HG02840 (cell line): ENCODE measurements at regions not wholly inside any gene's neighbourhood (a gene's known extent, or its start where the extent isn't known, plus 50 kb on each side); places are given as distances from the start of the nearest gene placed in this dataset.
"Not testable (repeated sequence)": the region's sequence is repeated elsewhere in the genome, so short reads cannot be mapped to it uniquely, and the experiment has no call there.

Experiments used
- ATAC-seq: cut with Tn5 transposase; IDR thresholded peaks from one replicate; pipeline ENCODE4 v1.9.1; 2021; ENCODE audit warnings: mild to moderate bottlenecking, moderate library complexity, moderate number of reproducible peaks; ENCODE audit not compliant: unreplicated experiment, low FRiP score

DNA sequence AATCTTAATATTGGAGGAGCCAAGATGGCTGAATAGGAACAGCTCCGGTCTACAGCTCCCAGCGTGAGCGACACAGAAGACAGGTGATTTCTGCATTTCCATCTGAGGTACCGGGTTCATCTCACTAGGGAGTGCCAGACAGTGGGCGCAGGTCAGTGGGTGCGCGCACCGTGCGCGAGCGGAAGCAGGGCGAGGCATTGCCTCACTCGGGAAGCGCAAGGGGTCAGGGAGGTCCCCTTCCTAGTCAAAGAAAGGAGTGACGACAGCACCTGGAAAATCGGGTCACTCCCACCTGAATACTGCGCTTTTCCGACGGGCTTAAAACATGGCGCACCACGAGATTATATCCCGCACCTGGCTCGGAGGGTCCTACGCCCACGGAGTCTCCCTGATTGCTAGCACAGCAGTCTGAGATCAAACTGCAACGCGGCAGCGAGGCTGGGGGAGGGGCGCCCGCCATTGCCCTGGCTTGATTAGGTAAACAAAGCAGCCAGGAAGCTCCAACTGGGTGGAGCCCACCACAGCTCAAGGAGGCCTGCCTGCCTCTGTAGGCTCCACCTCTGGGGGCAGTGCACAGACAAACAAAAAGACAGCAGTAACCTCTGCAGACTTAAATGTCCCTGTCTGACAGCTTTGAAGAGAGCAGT lies 383.9 kb upstream of the CDIN1 start:
- ATAC-seq: not testable (repeated sequence)

DNA sequence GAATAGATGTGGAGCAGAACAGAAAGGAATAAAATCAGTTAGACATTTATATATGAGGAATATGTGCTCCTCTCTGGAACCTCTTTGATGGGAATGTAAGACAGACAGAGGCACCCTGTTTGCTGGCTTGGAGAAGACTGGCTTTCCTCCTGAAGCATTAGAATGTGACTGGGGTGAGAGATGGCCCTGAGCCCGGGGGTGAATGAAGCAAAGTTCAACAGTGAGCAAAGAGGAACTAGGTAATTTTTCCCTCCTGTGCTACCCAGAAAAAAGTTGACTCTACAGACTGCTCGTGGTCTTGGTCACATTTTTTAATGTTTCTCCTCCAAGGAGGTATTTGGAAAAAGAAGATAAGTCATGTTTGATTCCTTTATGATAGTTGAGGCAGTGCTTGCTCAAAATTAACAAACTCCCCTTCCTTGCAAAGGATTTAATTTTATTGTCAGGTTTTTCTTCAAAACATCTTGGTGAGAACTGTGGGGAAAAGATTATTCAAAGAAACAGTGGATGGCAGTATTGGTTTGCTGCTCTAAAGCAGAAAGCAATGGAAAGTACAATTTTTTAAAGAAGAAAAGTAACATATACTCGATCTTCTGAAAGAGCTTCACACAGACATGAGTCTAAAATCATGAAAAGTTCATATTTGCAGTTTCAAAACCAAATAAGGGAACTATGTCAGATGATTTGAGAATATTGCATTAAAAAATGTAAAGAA lies 370.4 kb upstream of the CDIN1 start:
- ATAC-seq: no peak

GRCh38 chr15:36210426-36210825 lies 369.0 kb upstream of the CDIN1 start:
- no peak for ATAC-seq

- ATAC-seq: no peak
These were observed 361.1 kb upstream of the CDIN1 start for GRCh38 chr15:36218322-36218721.

GRCh38 chr15:36218991-36219390 lies 360.4 kb upstream of the CDIN1 start:
- ATAC-seq: no peak

DNA sequence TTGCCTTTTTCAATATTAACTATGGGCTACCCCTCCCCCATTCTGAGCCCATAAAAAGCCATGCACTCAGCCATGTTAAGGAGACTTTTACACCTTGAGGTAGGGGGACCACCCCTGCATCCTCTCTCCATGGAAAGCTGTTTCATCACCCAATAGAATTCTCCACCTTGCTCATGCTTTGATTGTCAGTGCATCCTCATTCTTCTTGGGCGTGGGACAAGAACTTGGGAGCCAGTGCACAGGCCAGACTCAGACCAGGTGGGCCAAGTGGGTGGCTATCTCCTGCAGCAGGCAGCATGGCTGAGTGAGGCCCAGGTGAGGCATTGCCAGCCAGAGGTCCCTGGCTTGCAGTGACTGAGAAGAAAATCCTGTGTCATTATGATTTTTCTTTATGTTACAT lies 357.4 kb upstream of the CDIN1 start:
- no peak for ATAC-seq

DNA sequence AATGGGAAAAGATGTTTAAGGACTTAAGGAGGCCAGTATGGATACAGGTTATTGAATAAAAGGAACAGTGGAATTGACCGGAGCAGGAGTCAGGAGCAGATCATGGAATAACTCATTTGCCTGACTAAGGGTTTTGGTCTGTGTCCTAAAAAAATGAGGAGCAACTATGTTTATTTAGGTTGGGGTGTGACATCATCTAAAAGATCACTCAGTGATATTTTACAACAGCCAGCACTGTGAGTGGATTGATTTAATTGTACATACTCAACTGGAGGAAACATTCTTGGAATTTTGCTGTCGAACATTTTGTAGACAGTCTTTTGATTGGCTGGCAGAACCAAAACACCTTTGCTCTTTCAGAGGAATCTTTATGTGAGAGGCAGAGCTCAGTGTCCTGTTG lies 348.6 kb upstream of the CDIN1 start:
- no peak for ATAC-seq

GRCh38 chr15:36232491-36232890 lies 346.9 kb upstream of the CDIN1 start:
- ATAC-seq: no peak

- ATAC-seq: no peak
These were observed 344.7 kb upstream of the CDIN1 start for GRCh38 chr15:36234743-36235142.

DNA sequence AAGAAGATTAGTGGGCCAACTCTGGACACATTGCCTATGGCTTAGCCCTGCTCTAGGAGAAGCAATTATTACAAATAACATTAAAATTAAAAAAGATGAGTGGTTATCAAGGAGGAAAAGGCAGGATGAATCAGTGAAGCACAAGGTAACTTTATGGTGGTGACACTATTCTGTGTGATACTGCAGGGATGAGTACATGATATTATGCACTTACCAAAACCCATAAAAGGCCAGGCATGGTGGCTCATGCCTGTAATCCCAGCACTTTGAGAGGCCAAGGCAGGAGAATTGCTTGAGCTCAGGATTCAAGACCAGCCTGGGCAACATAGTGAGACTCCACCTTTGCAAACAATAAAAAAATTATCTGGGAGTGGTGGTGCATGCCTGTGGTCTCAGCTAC lies 344.3 kb upstream of the CDIN1 start:
- no peak for ATAC-seq

DNA sequence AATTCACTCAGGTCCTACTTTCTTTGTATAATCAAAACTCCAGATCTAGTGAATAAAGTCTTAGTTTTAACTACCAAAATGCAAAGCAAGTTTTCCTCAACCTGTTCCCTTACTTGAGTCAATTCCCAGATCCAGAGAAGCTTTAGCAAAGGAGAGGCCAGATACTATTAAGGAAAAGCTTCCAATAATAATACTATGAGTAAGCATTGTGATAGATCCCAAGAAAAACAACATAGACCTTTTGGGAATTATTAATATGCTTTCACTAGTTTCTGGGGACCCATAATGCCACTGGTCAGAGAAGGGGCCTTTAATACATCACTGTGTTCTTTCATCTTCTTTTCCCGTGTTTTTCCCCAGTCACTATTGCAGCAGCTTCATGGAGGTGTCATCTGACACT lies 339.9 kb upstream of the CDIN1 start:
- ATAC-seq: no peak

- no peak for ATAC-seq
These were observed 328.0 kb upstream of the CDIN1 start for GRCh38 chr15:36251450-36251849.

DNA sequence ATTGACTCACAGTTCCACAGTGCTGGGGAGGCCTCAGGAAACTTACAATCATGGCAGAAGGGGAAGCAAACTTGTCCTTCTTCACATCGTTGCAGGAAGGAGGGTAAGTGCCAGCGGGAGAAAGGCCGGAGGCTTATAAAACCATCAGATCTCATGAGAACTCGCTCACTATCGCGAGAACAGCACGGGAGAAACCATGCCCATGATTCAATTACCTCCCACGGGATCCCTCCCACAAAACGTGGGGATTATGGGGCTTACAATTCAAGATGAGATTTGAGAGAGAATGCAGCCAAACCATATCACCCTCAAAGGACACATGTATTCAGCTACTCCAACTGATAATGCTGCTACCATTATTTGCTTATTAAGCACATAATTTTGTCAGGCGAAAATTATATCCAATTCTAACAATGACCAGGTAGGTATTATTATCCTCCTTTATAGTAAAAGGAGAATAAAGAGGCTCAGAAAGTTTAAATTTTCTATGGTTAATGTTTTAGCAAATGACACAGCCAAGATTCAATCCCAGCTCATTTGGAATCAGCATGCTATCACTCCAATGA lies 327.2 kb upstream of the CDIN1 start:
- no peak for ATAC-seq

DNA sequence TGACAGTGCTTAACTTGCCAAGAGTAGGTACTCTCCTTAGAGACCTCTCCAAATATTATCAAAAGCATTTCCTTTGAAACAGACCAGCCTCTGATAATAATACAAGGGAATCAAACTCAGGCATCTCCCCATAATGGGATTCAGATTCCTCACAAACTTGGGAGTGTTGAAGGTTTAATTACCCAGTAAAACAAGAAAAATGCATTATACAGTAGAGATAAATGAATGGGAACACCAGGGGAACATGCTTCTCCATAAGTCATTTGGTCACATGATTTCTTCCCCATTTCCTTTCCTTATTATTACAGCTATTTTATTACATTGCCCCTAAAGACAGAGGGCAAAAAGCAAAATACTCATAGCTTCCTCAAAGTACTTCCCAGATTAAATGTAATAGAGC lies 325.0 kb upstream of the CDIN1 start:
- no peak for ATAC-seq

DNA sequence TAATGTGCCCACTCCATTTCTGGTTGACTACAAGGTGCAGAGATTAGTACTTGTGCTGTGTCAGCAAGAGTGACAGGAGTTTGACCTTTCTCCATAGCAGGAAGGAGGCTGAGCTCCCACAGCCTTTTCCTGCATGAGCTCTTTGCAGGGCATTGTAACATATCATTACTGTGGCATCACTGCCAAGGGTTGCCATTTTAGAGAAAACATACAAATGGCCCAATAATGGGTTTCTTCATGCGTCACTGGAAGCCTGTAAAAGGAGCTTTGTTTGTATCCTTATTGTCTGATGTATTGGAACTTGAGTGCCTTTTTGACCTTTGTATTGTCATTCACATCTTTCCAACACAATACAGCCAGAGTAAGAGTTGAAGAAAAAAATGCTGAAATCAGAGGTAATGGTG lies 323.0 kb upstream of the CDIN1 start:
- ATAC-seq: no peak

DNA sequence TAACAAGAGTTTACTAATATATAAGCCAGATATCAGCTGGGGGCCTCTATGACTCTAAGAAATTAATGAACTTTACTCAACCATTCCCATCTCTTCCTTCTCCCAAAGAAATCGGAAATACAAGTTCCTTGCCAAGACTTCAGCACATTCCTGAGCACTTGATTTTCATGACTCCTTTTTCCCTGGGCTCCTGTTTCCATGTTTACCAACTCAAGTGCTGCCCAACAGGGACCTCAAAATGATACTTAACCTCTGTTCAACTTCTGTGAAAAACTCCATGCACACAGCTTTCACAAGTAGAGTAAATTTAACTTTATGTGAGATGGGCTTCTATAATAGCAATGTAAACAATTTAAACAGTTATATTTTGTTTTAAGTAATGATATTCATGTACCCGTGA lies 315.8 kb upstream of the CDIN1 start:
- no peak for ATAC-seq

DNA sequence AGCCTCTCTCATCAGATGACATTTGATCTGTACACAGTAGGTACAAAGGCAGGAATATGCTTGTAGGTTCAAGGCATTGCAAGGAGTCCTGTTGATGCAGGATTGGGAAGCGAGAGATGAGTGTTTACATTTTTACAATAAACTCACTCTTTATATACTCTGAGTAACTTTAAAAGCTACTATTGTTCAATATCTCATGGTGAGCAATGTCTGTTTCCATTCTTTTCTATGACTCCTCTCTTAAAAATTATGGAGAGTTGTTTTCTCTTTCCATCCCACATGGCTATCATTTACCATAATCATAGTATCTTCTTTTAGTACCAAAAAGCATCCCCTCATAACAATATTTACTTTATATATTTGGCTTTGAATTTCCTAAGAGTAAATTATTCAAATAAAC lies 314.0 kb upstream of the CDIN1 start:
- ATAC-seq: no peak

DNA sequence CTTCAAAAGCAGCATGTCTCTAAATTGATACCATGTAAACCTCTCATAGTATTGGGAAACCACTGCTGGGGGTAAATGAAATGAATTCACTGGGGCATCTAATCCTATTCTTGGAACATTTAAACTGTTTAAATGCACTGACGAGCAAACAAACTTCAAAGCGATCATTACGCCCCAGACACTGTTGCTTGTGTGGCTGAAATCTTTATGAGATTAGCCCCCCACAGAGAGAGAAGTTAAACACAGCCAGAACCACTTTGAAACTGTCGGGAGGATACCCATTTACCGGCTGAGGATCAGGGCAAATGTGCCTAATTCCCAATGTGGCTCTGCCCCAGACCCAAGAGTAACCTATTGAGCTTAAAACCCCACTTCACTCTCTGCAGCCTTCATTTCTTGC lies 308.4 kb upstream of the CDIN1 start:
- ATAC-seq: no peak

DNA sequence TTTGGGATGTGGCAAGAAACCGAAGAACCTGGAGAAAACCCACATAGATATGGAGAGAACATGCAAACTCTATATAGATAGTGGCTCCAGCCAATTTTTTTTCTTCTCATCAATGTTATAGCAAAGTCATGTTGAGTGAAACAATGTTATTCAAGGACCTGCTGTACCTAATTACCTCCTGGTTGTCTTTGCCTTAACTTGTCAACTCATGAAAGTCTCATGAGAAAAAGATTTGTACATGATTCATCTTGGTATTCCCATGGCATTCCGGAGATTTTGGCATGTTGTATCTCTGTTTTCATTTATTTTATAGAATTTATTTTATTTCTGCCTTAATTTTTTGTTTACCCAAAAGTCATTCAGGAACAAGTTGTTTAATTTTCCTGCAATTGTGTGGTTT lies 303.8 kb upstream of the CDIN1 start:
- ATAC-seq: no peak

DNA sequence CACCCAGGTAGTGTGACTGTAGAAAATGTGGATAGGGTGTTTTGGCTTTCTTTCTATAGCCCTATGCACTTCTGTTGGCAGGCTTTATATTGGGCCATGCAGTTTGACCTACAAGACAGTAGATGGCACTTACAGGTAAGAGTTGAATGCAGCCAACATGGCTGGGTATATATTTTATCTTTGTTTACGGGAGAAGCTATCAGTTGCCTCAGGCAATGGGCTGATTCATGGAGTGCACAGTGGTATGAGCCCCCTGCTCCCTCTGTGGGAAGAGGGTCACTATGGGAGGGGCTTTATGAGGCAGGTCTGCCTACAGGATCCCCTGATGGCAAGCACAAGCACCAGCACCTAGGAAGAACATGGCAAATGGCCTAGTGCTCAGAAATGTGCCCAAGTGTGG lies 301.2 kb upstream of the CDIN1 start:
- ATAC-seq: no peak

GRCh38 chr15:36282821-36283220 lies 296.6 kb upstream of the CDIN1 start:
- ATAC-seq: no peak

DNA sequence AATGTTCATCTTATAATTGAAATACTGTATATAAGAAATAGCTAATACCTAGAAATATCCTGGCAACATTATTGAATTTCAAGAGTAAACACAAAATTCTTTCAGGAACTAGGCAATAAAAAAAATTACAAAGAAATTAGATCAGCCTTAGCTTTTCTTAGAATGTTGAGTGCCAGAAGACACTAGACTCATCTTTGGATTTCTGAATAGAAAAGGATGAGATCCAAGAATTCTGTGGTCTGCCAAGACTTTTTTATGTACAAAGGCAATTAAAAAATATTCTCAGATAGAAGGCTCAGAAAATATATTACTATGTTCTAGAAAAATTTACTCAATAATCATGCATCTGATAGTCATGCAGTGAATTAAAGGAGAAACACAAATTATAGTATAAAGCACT lies 294.5 kb upstream of the CDIN1 start:
- no peak for ATAC-seq
